Colonic mucosa (tissue), 4 donors: ENCODE measurements at regions not wholly inside any gene's neighbourhood (a gene's known extent, or its start where the extent isn't known, plus 50 kb on each side); places are given as distances from the start of the nearest gene placed in this dataset.

Experiments used
- DNase-seq: peaks from one replicate; pipeline ENCODE4 v3.0.0-alpha.2; 2020
- H3K27ac ChIP-seq: fragments of 200-600 bp; one replicate; pipeline ENCODE4 v1.8.0; 2021
- H3K27me3 ChIP-seq: fragments of 200-600 bp; one replicate; pipeline ENCODE4 v1.8.0; 2021
- H3K36me3 ChIP-seq: fragments of 200-600 bp; one replicate; pipeline ENCODE4 v1.8.0; 2021
- H3K4me1 ChIP-seq: fragments of 200-600 bp; one replicate; pipeline ENCODE4 v1.8.0; 2021; ENCODE audit warnings: mild to moderate bottlenecking
- H3K4me3 ChIP-seq: fragments of 200-600 bp; one replicate; pipeline ENCODE4 v1.8.0; 2021
- H3K9ac ChIP-seq, 2 donors: one replicate each; pipeline ENCODE4 v1.7.0; 2013; ENCODE audit warnings: control low read depth in 2 of 2, low read depth in 2 of 2, low read length in 2 of 2
- H3K9me3 ChIP-seq: fragments of 200-600 bp; one replicate; pipeline ENCODE4 v1.8.0; 2021
- CTCF ChIP-seq: fragments of 200-600 bp; IDR thresholded peaks from one replicate; pipeline ENCODE4 v1.8.0; 2022; ENCODE audit warnings: antibody characterized with exemption, mild to moderate bottlenecking
- intact Hi-C: fragments of 100-400 bp; cut with DNase I; formaldehyde crosslinking; loops from one replicate; pipeline ENCODE4 v1.14.1; 2022
- donor health status: healthy.
- donor health status: DM: no; HTN: no; CAD: no.
- donor health status: DM: no; HTN: no; CAD: no.

GRCh38 chr3:41033956-41034519 lies 165.3 kb upstream of the CTNNB1 start:
- H3K27ac ChIP-seq = no peak overlapping the region
- TF ChIP-seq CTCF = no peak
- H3K4me1 ChIP-seq = no peaks in the 10 kb centered on the region
- DNase-seq = no peak
- intact Hi-C loops = no loop called here
- H3K9ac ChIP-seq = no peak overlapping the region
- H3K36me3 ChIP-seq = no peaks in the 10 kb centered on the region
- H3K4me3 ChIP-seq = no peak overlapping the region
- H3K9me3 ChIP-seq = no peaks in the 10 kb centered on the region
- H3K27me3 ChIP-seq = no peaks in the 10 kb centered on the region

GRCh38 chr3:41035456-41036022 lies 163.8 kb upstream of the CTNNB1 start:
- Histone ChIP-seq H3K27me3 (no peaks in the 10 kb centered on the region), H3K9ac (no peak overlapping the region), H3K4me1 (no peaks in the 10 kb centered on the region), H3K9me3 (no peaks in the 10 kb centered on the region), H3K27ac (no peak overlapping the region), H3K4me3 (no peak overlapping the region), H3K36me3 (no peaks in the 10 kb centered on the region)
- intact Hi-C loops = no loop called here
- DNase-seq = no peak
- TF ChIP-seq CTCF = no peak

- no peaks in the 10 kb centered on the region for H3K36me3 ChIP-seq
- no peak overlapping the region for H3K27ac ChIP-seq
- intact Hi-C loops = no loop called here
- H3K4me3 ChIP-seq = no peak overlapping the region
- DNase-seq = no peak
- no peak overlapping the region for H3K9ac ChIP-seq
- no peaks in the 10 kb centered on the region for H3K4me1 ChIP-seq
- no peaks in the 10 kb centered on the region for H3K9me3 ChIP-seq
- TF ChIP-seq CTCF = no peak
- no peaks in the 10 kb centered on the region for H3K27me3 ChIP-seq
Measured at GRCh38 chr3:41037651-41038334, 161.5 kb upstream of the CTNNB1 start.

GRCh38 chr3:41040256-41040655 lies 159.0 kb upstream of the CTNNB1 start:
- H3K27me3 ChIP-seq = no peaks in the 10 kb centered on the region
- DNase-seq = no peak
- intact Hi-C loops = no loop called here
- H3K4me3 ChIP-seq = no peak overlapping the region
- H3K9ac ChIP-seq = no peak overlapping the region
- no peaks in the 10 kb centered on the region for H3K4me1 ChIP-seq
- no peaks in the 10 kb centered on the region for H3K9me3 ChIP-seq
- no peaks in the 10 kb centered on the region for H3K36me3 ChIP-seq
- no peak for TF ChIP-seq CTCF
- H3K27ac ChIP-seq = no peak overlapping the region

DNA sequence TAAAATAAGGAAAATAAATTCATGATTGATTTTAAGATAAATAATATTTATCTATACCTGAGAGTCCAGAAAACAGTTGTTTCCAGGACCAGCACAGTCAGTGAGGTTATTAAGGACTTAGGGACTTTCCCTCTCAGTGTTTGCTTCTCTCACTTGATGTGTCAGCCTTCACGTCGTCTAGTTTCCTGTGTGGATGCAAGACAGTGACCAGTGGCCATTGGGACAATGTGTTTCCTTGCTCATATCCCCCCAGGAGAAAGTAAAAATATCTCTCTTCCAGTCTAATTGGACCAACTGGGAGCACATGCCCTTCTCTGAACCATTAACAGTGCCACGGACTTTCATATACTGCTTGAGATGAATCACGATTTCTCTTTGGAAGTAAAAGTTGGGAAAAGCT lies 157.8 kb upstream of the CTNNB1 start:
- H3K36me3 ChIP-seq = no peaks in the 10 kb centered on the region
- no peak for DNase-seq
- no peaks in the 10 kb centered on the region for H3K9me3 ChIP-seq
- no peak overlapping the region for H3K9ac ChIP-seq
- intact Hi-C loops = no loop called here
- H3K4me1 ChIP-seq = no peaks in the 10 kb centered on the region
- H3K27me3 ChIP-seq = no peaks in the 10 kb centered on the region
- H3K27ac ChIP-seq = no peak overlapping the region
- no peak for TF ChIP-seq CTCF
- H3K4me3 ChIP-seq = no peak overlapping the region
